IMR-90 (cell line): ENCODE measurements at regions not wholly inside any gene's neighbourhood (a gene's known extent, or its start where the extent isn't known, plus 50 kb on each side); places are given as distances from the start of the nearest gene placed in this dataset.

Experiments used
- ATAC-seq: fragments of 200-7000 bp; cut with Tn5 transposase; 2 replicates; pipeline ENCODE4 v1.9.1; 2020; ENCODE audit warnings: low read depth, mild to moderate bottlenecking, moderate library complexity
- BruUV-seq: library from RNA; stranded (reverse); fragments of 400-500 nt; replicated peaks from 2 replicates; lab custom pipeline; 2021; lab: Mats Ljungman, UMichigan
- CTCF ChIA-PET: fragments of 300-600 bp; formaldehyde crosslinking; extraction: SDS; loops from one replicate; lab custom pipeline; 2021; ENCODE audit warnings: antibody characterized with exemption; lab: Yijun Ruan, JAX
- POLR2A ChIA-PET: fragments of 300-600 bp; sonication (Branson Sonifier 250); formaldehyde crosslinking; loops from one replicate; lab custom pipeline; 2022; ENCODE audit warnings: antibody characterized with exemption; ENCODE audit not compliant: unreplicated experiment; lab: Charles Lee
- DNase-seq: peaks from one replicate; pipeline ENCODE4 v3.0.0; 2013
- H2AFZ ChIP-seq: replicated peaks from 2 replicates; pipeline ENCODE3; 2013; ENCODE audit warnings: low read length, mild to moderate bottlenecking; ENCODE audit not compliant: poor library complexity
- H2AK5ac ChIP-seq: 2 replicates; pipeline ENCODE4 v1.6.1; 2013; ENCODE audit warnings: low read depth, low read length, inconsistent platforms
- H2AK9ac ChIP-seq: replicated peaks from 2 replicates; pipeline ENCODE3; 2013; ENCODE audit warnings: mild to moderate bottlenecking, low read depth, low read length, moderate library complexity; ENCODE audit not compliant: poor library complexity
- H2BK120ac ChIP-seq: 2 replicates; pipeline ENCODE4 v1.6.1; 2013; ENCODE audit warnings: low read depth, low read length, inconsistent platforms
- H2BK15ac ChIP-seq: 3 replicates; pipeline ENCODE4 v1.6.1; 2013; ENCODE audit warnings: low read depth, low read length, inconsistent platforms
- H2BK20ac ChIP-seq: 2 replicates; pipeline ENCODE4 v1.6.1; 2013; ENCODE audit warnings: low read depth, mild to moderate bottlenecking, inconsistent platforms, low read length, moderate library complexity
- H2BK5ac ChIP-seq: 2 replicates; pipeline ENCODE4 v1.6.1; 2013; ENCODE audit warnings: mild to moderate bottlenecking, low read depth, low read length, inconsistent platforms; ENCODE audit not compliant: poor library complexity, severe bottlenecking
- H3K14ac ChIP-seq: replicated peaks from 2 replicates; pipeline ENCODE4 v1.6.1; 2013; ENCODE audit warnings: low read depth, low read length, inconsistent platforms
- H3K18ac ChIP-seq: 2 replicates; pipeline ENCODE4 v1.6.1; 2013; ENCODE audit warnings: low read depth, low read length, control low read depth
- H3K23ac ChIP-seq: 2 replicates; pipeline ENCODE4 v1.6.1; 2013; ENCODE audit warnings: low read depth, low read length, inconsistent platforms
- H3K27ac ChIP-seq: 2 replicates; pipeline ENCODE4 v1.5.1; 2013; ENCODE audit warnings: mild to moderate bottlenecking, control low read depth, low read length; ENCODE audit not compliant: insufficient read depth
- H3K27me3 ChIP-seq: 2 replicates; pipeline ENCODE4 v1.6.1; 2013; ENCODE audit warnings: low read length; ENCODE audit not compliant: control insufficient read depth, insufficient read depth
- H3K36me3 ChIP-seq: 2 replicates; pipeline ENCODE4 v1.6.1; 2013; ENCODE audit warnings: low read length, mixed read lengths; ENCODE audit not compliant: control insufficient read depth, insufficient read depth
- H3K4ac ChIP-seq: 2 replicates; pipeline ENCODE4 v1.6.1; 2013; ENCODE audit warnings: low read depth, low read length, inconsistent platforms
- H3K4me1 ChIP-seq: 2 replicates; pipeline ENCODE4 v1.6.1; 2013; ENCODE audit warnings: low read length, mixed read lengths; ENCODE audit not compliant: control insufficient read depth, insufficient read depth
- H3K4me2 ChIP-seq: 2 replicates; pipeline ENCODE4 v1.6.1; 2013; ENCODE audit warnings: low read depth, mild to moderate bottlenecking, control low read depth, low read length, moderate library complexity
- H3K4me3 ChIP-seq: 2 replicates; pipeline ENCODE4 v1.5.1; 2013; ENCODE audit warnings: low read depth, mild to moderate bottlenecking, control low read depth, low read length, moderate library complexity; ENCODE audit not compliant: insufficient read depth
- H3K56ac ChIP-seq: 2 replicates; pipeline ENCODE4 v1.6.1; 2013; ENCODE audit warnings: low read length, inconsistent platforms; ENCODE audit not compliant: insufficient read depth; ENCODE audit errors: extremely low read depth
- H3K79me1 ChIP-seq, 2 experiments: 2 replicates each; pipeline ENCODE4 v1.6.1; 2013; ENCODE audit warnings: low read length in 2 of 2, inconsistent platforms in 1 of 2, low read depth in 1 of 2
- H3K9ac ChIP-seq: 2 replicates; pipeline ENCODE4 v1.6.1; 2013; ENCODE audit warnings: low read depth, low read length, control low read depth
- H3K9me1 ChIP-seq: 2 replicates; pipeline ENCODE4 v1.6.1; 2013; ENCODE audit warnings: low read length, inconsistent platforms; ENCODE audit not compliant: insufficient read depth
- H3K9me3 ChIP-seq: 2 replicates; pipeline ENCODE4 v1.6.1; 2013; ENCODE audit warnings: low read length; ENCODE audit not compliant: control insufficient read depth, insufficient read depth
- H4K20me1 ChIP-seq: 2 replicates; pipeline ENCODE4 v1.6.1; 2013; ENCODE audit warnings: low read length, inconsistent platforms; ENCODE audit not compliant: insufficient read depth
- H4K5ac ChIP-seq: 2 replicates; pipeline ENCODE4 v1.6.1; 2013; ENCODE audit warnings: mild to moderate bottlenecking, low read depth, low read length, control low read depth
- H4K8ac ChIP-seq, 2 experiments: 2 replicates each; pipeline ENCODE4 v1.6.1; 2013; ENCODE audit warnings: low read depth in 2 of 2, low read length in 2 of 2, control low read depth in 1 of 2, inconsistent platforms in 1 of 2
- H4K91ac ChIP-seq: 2 replicates; pipeline ENCODE4 v1.6.1; 2013; ENCODE audit warnings: low read depth, low read length, inconsistent platforms; ENCODE audit not compliant: insufficient read depth
- BHLHE40 ChIP-seq: fragments of 150-350 bp; IDR thresholded peaks from 2 replicates; pipeline ENCODE4 v1.6.1; 2016; ENCODE audit warnings: mild to moderate bottlenecking, low read depth, low read length
- CEBPB ChIP-seq: IDR thresholded peaks from 2 replicates; pipeline ENCODE4 v1.6.1; 2012; ENCODE audit warnings: low read depth, low read length, improper control_type of control experiment
- CHD1 ChIP-seq: IDR thresholded peaks from 2 replicates; pipeline ENCODE4 v1.6.1; 2012; ENCODE audit warnings: low read depth, low read length, improper control_type of control experiment
- CTCF ChIP-seq: conservative IDR thresholded peaks from 2 replicates; pipeline ENCODE4 v1.5.1; 2012; ENCODE audit warnings: mild to moderate bottlenecking, low read depth, low read length, improper control_type of control experiment
- ELK1 ChIP-seq: fragments of 150-350 bp; IDR thresholded peaks from 2 replicates; pipeline ENCODE4 v1.6.1; 2016; ENCODE audit warnings: low read depth, mild to moderate bottlenecking, low read length, moderate library complexity, borderline replicate concordance
- MAFK ChIP-seq: IDR thresholded peaks from 2 replicates; pipeline ENCODE4 v1.6.1; 2012; ENCODE audit warnings: low read depth, low read length, improper control_type of control experiment
- MAZ ChIP-seq: IDR thresholded peaks from 2 replicates; pipeline ENCODE4 v1.6.1; 2012; ENCODE audit warnings: low read depth, mild to moderate bottlenecking, low read length, improper control_type of control experiment, moderate library complexity, borderline replicate concordance
- MXI1 ChIP-seq: IDR thresholded peaks from 2 replicates; pipeline ENCODE4 v1.6.1; 2012; ENCODE audit warnings: low read depth, mild to moderate bottlenecking, low read length, moderate library complexity, borderline replicate concordance
- POLR2A ChIP-seq: IDR thresholded peaks from 2 replicates; pipeline ENCODE4 v1.6.1; 2012; ENCODE audit warnings: mild to moderate bottlenecking, low read depth, low read length
- RAD21 ChIP-seq: IDR thresholded peaks from 2 replicates; pipeline ENCODE4 v1.6.1; 2012; ENCODE audit warnings: low read length, improper control_type of control experiment
- RCOR1 ChIP-seq: IDR thresholded peaks from 2 replicates; pipeline ENCODE4 v1.6.1; 2012; ENCODE audit warnings: mild to moderate bottlenecking, low read length, improper control_type of control experiment; ENCODE audit not compliant: insufficient replicate concordance
- RFX5 ChIP-seq: IDR thresholded peaks from 2 replicates; pipeline ENCODE4 v1.8.0; 2012; ENCODE audit warnings: low read depth, mild to moderate bottlenecking, low read length, moderate library complexity
- SMC3 ChIP-seq: fragments of 150-350 bp; IDR thresholded peaks from 2 replicates; pipeline ENCODE4 v1.6.1; 2016; ENCODE audit warnings: low read depth, mild to moderate bottlenecking, antibody characterized with exemption, low read length, moderate library complexity
- WGBS, 2 experiments: methylation state at CpG; one replicate each; pipeline versions ENCODE4 v1.1.5 to v1.1.7; 2013; ENCODE audit warnings: missing lambda C conversion rate in 2 of 2; ENCODE audit not compliant: insufficient read length in 1 of 2; ENCODE audit errors: extremely low coverage in 2 of 2; 5-methylcytosine and 5-hydroxymethylcytosine counted together
- dilution Hi-C: fragments of 300-500 bp; cut with HindIII; formaldehyde crosslinking; loops from one replicate; pipeline ENCODE4 v1.14.3; 2018; ENCODE audit warnings: low sequenced_read_pairs; ENCODE audit not compliant: unreplicated experiment
- in situ Hi-C: fragments of 300-500 bp; cut with MboI; formaldehyde crosslinking; loops from 3 replicates; pipeline ENCODE4 v1.14.3; 2019; ENCODE audit warnings: low sequenced_read_pairs, inconsistent platforms, mixed read lengths
- intact Hi-C: fragments of 100-400 bp; cut with micrococcal nuclease; formaldehyde crosslinking; loops from 2 replicates; pipeline ENCODE4 v1.10.0; 2022
- TF ChIP-seq, protein P1 (sequence below): fragments of 150-350 bp; IDR thresholded peaks from 2 replicates; pipeline ENCODE4 v1.6.1; 2017; ENCODE audit warnings: mild to moderate bottlenecking, antibody characterized with exemption, low read length, low read depth

- no peak overlapping the region for H4K91ac ChIP-seq
- H4K20me1 ChIP-seq: no peaks in the 10 kb centered on the region
- DNase-seq: no peak
- H3K27ac ChIP-seq: no peak overlapping the region
- H3K4me3 ChIP-seq: no peak overlapping the region
- H2AFZ ChIP-seq: no peak overlapping the region
- no peak overlapping the region for H4K5ac ChIP-seq
- H3K4me2 ChIP-seq: no peak overlapping the region
- H2BK15ac ChIP-seq: no peak overlapping the region
- H3K56ac ChIP-seq: no peak overlapping the region
- no peaks in the 10 kb centered on the region for H3K36me3 ChIP-seq
- ATAC-seq: no peak
- H3K27me3 ChIP-seq: no peaks in the 10 kb centered on the region
- H3K9me1 ChIP-seq: no peaks in the 10 kb centered on the region
- POLR2A ChIA-PET: no interaction called here
- H3K18ac ChIP-seq: no peak overlapping the region
- H3K4ac ChIP-seq: no peak overlapping the region
- H2AK5ac ChIP-seq: no peak overlapping the region
- in situ Hi-C loops: no loop called here
- dilution Hi-C loops: no loop called here
- no peak overlapping the region for H2BK120ac ChIP-seq
- TF ChIP-seq MAZ (no peak), CEBPB (no peak), RAD21 (no peak), BHLHE40 (no peak), MXI1 (no peak), MAFK (no peak), RCOR1 (no peak), SMC3 (no peak), ELK1 (no peak), RFX5 (no peak), POLR2A (no peak), CHD1 (no peak), CTCF (no peak)
- TF ChIP-seq, protein P1, sequence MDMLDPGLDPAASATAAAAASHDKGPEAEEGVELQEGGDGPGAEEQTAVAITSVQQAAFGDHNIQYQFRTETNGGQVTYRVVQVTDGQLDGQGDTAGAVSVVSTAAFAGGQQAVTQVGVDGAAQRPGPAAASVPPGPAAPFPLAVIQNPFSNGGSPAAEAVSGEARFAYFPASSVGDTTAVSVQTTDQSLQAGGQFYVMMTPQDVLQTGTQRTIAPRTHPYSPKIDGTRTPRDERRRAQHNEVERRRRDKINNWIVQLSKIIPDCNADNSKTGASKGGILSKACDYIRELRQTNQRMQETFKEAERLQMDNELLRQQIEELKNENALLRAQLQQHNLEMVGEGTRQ: no peak
- no peak overlapping the region for H2BK20ac ChIP-seq
- no peaks in the 10 kb centered on the region for H3K79me1 ChIP-seq
- CTCF ChIA-PET: no interaction called here
- no peaks in the 10 kb centered on the region for H3K4me1 ChIP-seq
- BruUV-seq: no TSS peak
- H3K14ac ChIP-seq: no peak overlapping the region
- WGBS, 2 experiments: 80% methylated on average over 1 of the region's 8 CpGs; no CpG with 5 or more reads in 1 of the 2 experiments
- no peak overlapping the region for H3K23ac ChIP-seq
- H3K9ac ChIP-seq: no peak overlapping the region
- no peak overlapping the region for H2BK5ac ChIP-seq
- intact Hi-C loops: no loop called here
- no peak overlapping the region for H2AK9ac ChIP-seq
- H4K8ac ChIP-seq: no peak overlapping the region
- H3K9me3 ChIP-seq: no peaks in the 10 kb centered on the region
Observed at GRCh38 chr14:30078811-30079402, 151.3 kb upstream of the PRKD1 start.
